ENCODE measurements at regions not wholly inside any gene's neighbourhood (a gene's known extent, or its start where the extent isn't known, plus 50 kb on each side); places are given as distances from the start of the nearest gene placed in this dataset.

- no peak for DNase-seq
These were observed 59.6 kb upstream of the FOXF1 start for GRCh38 chr16:86450691-86451090.

GRCh38 chr16:86452451-86452850 is 57.9 kb upstream of the FOXF1 start:
- Histone ChIP-seq H3K9me3 (ENCODE audit: control insufficient read depth in 2 of 2, insufficient read depth in 1 of 2, low read depth in 1 of 2, low read length in 1 of 2) (peaks cover 0 to 4% of the 10 kb centered on the region in 2 donors), H3K4me3 (ENCODE audit: low read depth in 1 of 3, low read length in 3 of 3) (no peak overlapping the region), H3K27ac (ENCODE audit: low read depth in 1 of 3, low read length in 2 of 3) (no peak overlapping the region), H3K36me3 (ENCODE audit: control insufficient read depth in 3 of 3, insufficient read depth in 2 of 3, low read depth in 1 of 3, low read length in 3 of 3) (no peaks in the 10 kb centered on the region), H3K27me3 (ENCODE audit: control insufficient read depth in 3 of 3, insufficient read depth in 3 of 3, low read length in 3 of 3) (no peaks in the 10 kb centered on the region), H3K4me1 (ENCODE audit: control insufficient read depth in 3 of 3, insufficient read depth in 2 of 3, low read depth in 1 of 3, low read length in 2 of 3) (no peaks in the 10 kb centered on the region)
- WGBS, 3 donors, result 80 to 86% (median 84%) methylated on average over 2 of the region's 2 CpGs
- no peak for DNase-seq
- no peak for FAIRE-seq

More at GRCh38 chr16:86450691-86451090, 59.6 kb upstream of the FOXF1 start:
- H3K4me1 ChIP-seq (ENCODE audit: control insufficient read depth in 3 of 3, insufficient read depth in 2 of 3, low read depth in 1 of 3, low read length in 2 of 3), result no peaks in the 10 kb centered on the region
- FAIRE-seq, result no peak
- no peaks in the 10 kb centered on the region for H3K36me3 ChIP-seq (ENCODE audit: control insufficient read depth in 3 of 3, insufficient read depth in 2 of 3, low read depth in 1 of 3, low read length in 3 of 3)
- H3K9me3 ChIP-seq (ENCODE audit: control insufficient read depth in 2 of 2, insufficient read depth in 1 of 2, low read depth in 1 of 2, low read length in 1 of 2), result peaks cover 0 to 6% of the 10 kb centered on the region in 2 donors
- H3K4me3 ChIP-seq (ENCODE audit: low read depth in 1 of 3, low read length in 3 of 3), result no peak overlapping the region
- H3K27me3 ChIP-seq (ENCODE audit: control insufficient read depth in 3 of 3, insufficient read depth in 3 of 3, low read length in 3 of 3), result no peaks in the 10 kb centered on the region
- 81 to 92% (median 90%) methylated on average over 2 of the region's 2 CpGs for WGBS, 3 donors
- H3K27ac ChIP-seq (ENCODE audit: low read depth in 1 of 3, low read length in 2 of 3), result no peak overlapping the region

DNA sequence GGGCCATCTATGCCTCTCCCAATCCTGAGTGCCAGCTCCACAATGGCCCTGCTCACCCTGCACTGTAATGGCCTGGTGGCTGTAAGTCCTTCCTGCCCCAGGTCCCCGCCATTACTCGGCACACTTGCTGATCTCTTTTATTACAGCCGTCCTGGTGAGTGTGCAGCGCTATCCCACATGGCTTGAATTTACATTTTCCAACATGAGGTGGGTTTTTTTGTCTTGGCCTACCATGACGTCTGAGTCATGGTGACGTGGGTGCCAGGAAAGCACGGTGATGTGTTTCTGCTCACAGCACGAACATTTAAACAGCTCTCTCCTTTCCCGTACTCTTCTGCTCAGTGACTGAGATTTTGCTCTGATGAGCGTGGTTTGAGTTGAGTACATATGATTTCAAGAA is 55.2 kb upstream of the FOXF1 start:
- Histone ChIP-seq H3K4me3 (ENCODE audit: low read depth in 1 of 3, low read length in 3 of 3) (no peak overlapping the region), H3K9me3 (ENCODE audit: control insufficient read depth in 2 of 2, insufficient read depth in 1 of 2, low read depth in 1 of 2, low read length in 1 of 2) (peaks cover 0 to 6% of the 10 kb centered on the region in 2 donors), H3K4me1 (ENCODE audit: control insufficient read depth in 3 of 3, insufficient read depth in 2 of 3, low read depth in 1 of 3, low read length in 2 of 3) (no peaks in the 10 kb centered on the region), H3K27me3 (ENCODE audit: control insufficient read depth in 3 of 3, insufficient read depth in 3 of 3, low read length in 3 of 3) (no peaks in the 10 kb centered on the region), H3K36me3 (ENCODE audit: control insufficient read depth in 3 of 3, insufficient read depth in 2 of 3, low read depth in 1 of 3, low read length in 3 of 3) (no peaks in the 10 kb centered on the region), H3K27ac (ENCODE audit: low read depth in 1 of 3, low read length in 2 of 3) (no peak overlapping the region)
- FAIRE-seq (no peak), DNase-seq (no peak)
- 85 to 87% (median 87%) methylated on average over 10 of the region's 10 CpGs for WGBS, 3 donors

GRCh38 chr16:86455640-86456039 is 54.7 kb upstream of the FOXF1 start:
- Histone ChIP-seq H3K9me3 (ENCODE audit: control insufficient read depth in 2 of 2, insufficient read depth in 1 of 2, low read depth in 1 of 2, low read length in 1 of 2) (peaks cover 0 to 11% of the 10 kb centered on the region in 2 donors), H3K27ac (ENCODE audit: low read depth in 1 of 3, low read length in 2 of 3) (peak overlapping the region in 1 of 3 donors; percentile 24), H3K4me3 (ENCODE audit: low read depth in 1 of 3, low read length in 3 of 3) (no peak overlapping the region), H3K4me1 (ENCODE audit: control insufficient read depth in 3 of 3, insufficient read depth in 2 of 3, low read depth in 1 of 3, low read length in 2 of 3) (no peaks in the 10 kb centered on the region), H3K27me3 (ENCODE audit: control insufficient read depth in 3 of 3, insufficient read depth in 3 of 3, low read length in 3 of 3) (no peaks in the 10 kb centered on the region), H3K36me3 (ENCODE audit: control insufficient read depth in 3 of 3, insufficient read depth in 2 of 3, low read depth in 1 of 3, low read length in 3 of 3) (no peaks in the 10 kb centered on the region)
- FAIRE-seq, result no peak
- WGBS, 3 donors, result 89 to 92% (median 90%) methylated on average over 14 of the region's 14 CpGs
- DNase-seq, result no peak

- DNase-seq, result no peak
- no peak for FAIRE-seq
These were observed 52.7 kb upstream of the FOXF1 start for GRCh38 chr16:86457501-86458148.

DNA sequence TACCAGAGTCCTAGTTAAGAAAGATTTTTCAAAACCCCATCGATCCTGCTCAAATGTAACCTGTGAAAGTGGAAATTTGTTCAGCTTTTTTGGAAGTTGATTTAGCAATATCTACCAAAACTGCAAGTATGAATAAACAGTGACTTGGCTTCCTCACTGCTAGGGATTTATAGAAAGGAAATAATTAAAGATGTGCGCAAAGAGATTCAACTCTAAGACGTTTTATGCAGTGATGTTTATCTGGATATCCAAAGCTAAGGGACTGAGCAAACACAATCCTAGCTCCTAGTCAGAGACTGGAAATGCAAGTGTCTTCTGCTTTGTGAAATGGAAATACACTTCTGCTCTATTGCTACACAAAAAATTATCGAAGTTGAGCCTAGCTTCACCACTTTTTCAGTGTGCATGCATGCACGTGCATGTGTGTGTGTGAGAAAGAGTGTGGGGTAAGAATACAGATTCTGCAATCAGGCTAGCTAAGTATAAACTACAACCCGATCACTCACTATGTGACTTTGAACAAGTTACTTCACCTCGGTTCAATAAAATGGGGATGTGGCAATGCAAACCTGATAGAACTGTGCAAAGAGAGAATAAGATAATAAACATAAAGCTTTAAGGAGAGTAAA is 52.1 kb upstream of the FOXF1 start:
- Histone ChIP-seq H3K27me3 (ENCODE audit: control insufficient read depth in 3 of 3, insufficient read depth in 3 of 3, low read length in 3 of 3) (no peaks in the 10 kb centered on the region), H3K4me3 (ENCODE audit: low read depth in 1 of 3, low read length in 3 of 3) (no peak overlapping the region), H3K9me3 (ENCODE audit: control insufficient read depth in 2 of 2, insufficient read depth in 1 of 2, low read depth in 1 of 2, low read length in 1 of 2) (peaks cover 0 to 18% of the 10 kb centered on the region in 2 donors), H3K4me1 (ENCODE audit: control insufficient read depth in 3 of 3, insufficient read depth in 2 of 3, low read depth in 1 of 3, low read length in 2 of 3) (peaks cover 0 to 5% (median 0%) of the 10 kb centered on the region in 3 donors), H3K27ac (ENCODE audit: low read depth in 1 of 3, low read length in 2 of 3) (peak overlapping the region in 2 of 3 donors; percentile 13 to 38), H3K36me3 (ENCODE audit: control insufficient read depth in 3 of 3, insufficient read depth in 2 of 3, low read depth in 1 of 3, low read length in 3 of 3) (no peaks in the 10 kb centered on the region)
- 30 to 42% (median 37%) methylated on average over 7 of the region's 7 CpGs for WGBS, 3 donors
- DNase-seq, result peak in 1 of 2 donors; percentile 46
- no peak for FAIRE-seq

More at GRCh38 chr16:86457501-86458148, 52.7 kb upstream of the FOXF1 start:
- no peaks in the 10 kb centered on the region for H3K27me3 ChIP-seq (ENCODE audit: control insufficient read depth in 3 of 3, insufficient read depth in 3 of 3, low read length in 3 of 3)
- H3K4me1 ChIP-seq (ENCODE audit: control insufficient read depth in 3 of 3, insufficient read depth in 2 of 3, low read depth in 1 of 3, low read length in 2 of 3), result peaks cover 0 to 5% (median 0%) of the 10 kb centered on the region in 3 donors
- peaks cover 0 to 18% of the 10 kb centered on the region in 2 donors for H3K9me3 ChIP-seq (ENCODE audit: control insufficient read depth in 2 of 2, insufficient read depth in 1 of 2, low read depth in 1 of 2, low read length in 1 of 2)
- H3K27ac ChIP-seq (ENCODE audit: low read depth in 1 of 3, low read length in 2 of 3), result peak overlapping the region in 2 of 3 donors; percentile 13 to 53
- 49 to 73% (median 66%) methylated on average over 11 of the region's 11 CpGs for WGBS, 3 donors
- no peaks in the 10 kb centered on the region for H3K36me3 ChIP-seq (ENCODE audit: control insufficient read depth in 3 of 3, insufficient read depth in 2 of 3, low read depth in 1 of 3, low read length in 3 of 3)
- H3K4me3 ChIP-seq (ENCODE audit: low read depth in 1 of 3, low read length in 3 of 3), result no peak overlapping the region

DNA sequence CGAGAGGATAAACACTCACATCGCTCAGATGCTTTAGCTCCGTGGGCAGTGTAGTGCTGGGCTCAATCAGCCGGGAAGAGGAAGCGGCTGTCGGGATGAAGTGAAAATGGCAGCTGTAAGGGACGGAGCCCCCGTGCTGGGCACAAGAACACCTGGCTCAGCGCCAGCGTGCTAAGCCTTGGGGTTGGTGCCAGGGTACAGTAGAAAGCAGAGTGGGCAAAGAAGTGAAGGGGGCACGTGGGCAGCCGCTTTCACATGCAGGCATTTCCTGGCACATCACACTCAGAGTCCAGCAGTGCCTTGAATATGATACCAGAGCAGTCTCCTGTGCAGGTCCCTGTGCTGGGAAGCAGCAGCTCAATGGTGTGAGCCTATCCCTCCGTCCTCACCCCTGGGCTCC is 51.1 kb upstream of the FOXF1 start:
- H3K4me1 ChIP-seq (ENCODE audit: control insufficient read depth in 3 of 3, insufficient read depth in 2 of 3, low read depth in 1 of 3, low read length in 2 of 3), result peaks cover 0 to 5% (median 0%) of the 10 kb centered on the region in 3 donors
- H3K27me3 ChIP-seq (ENCODE audit: control insufficient read depth in 3 of 3, insufficient read depth in 3 of 3, low read length in 3 of 3), result no peaks in the 10 kb centered on the region
- no peak for FAIRE-seq
- WGBS, 3 donors, result 63 to 76% (median 66%) methylated on average over 13 of the region's 13 CpGs
- no peak overlapping the region for H3K4me3 ChIP-seq (ENCODE audit: low read depth in 1 of 3, low read length in 3 of 3)
- no peaks in the 10 kb centered on the region for H3K36me3 ChIP-seq (ENCODE audit: control insufficient read depth in 3 of 3, insufficient read depth in 2 of 3, low read depth in 1 of 3, low read length in 3 of 3)
- peak overlapping the region in 1 of 3 donors; percentile 47 for H3K27ac ChIP-seq (ENCODE audit: low read depth in 1 of 3, low read length in 2 of 3)
- no peak for DNase-seq
- H3K9me3 ChIP-seq (ENCODE audit: control insufficient read depth in 2 of 2, insufficient read depth in 1 of 2, low read depth in 1 of 2, low read length in 1 of 2), result peaks cover 0 to 18% of the 10 kb centered on the region in 2 donors
